B cell (primary cell): ENCODE measurements at regions not wholly inside any gene's neighbourhood (a gene's known extent, or its start where the extent isn't known, plus 50 kb on each side); places are given as distances from the start of the nearest gene placed in this dataset.

Experiments
- ATAC-seq: fragments of 200-7000 bp; cut with Tn5 transposase; one replicate; pipeline ENCODE4 v1.10.0; 2021; ENCODE audit warnings: low read depth, mild to moderate bottlenecking, moderate number of reproducible peaks, moderate library complexity
- CTCF ChIA-PET: fragments of 350-600 bp; sonication (Branson Sonifier 250); formaldehyde crosslinking; loops from one replicate; lab custom pipeline; 2021; ENCODE audit warnings: antibody characterized with exemption, inconsistent platforms; lab: Charles Lee
- POLR2A ChIA-PET: fragments of 350-600 bp; sonication (Branson Sonifier 250); formaldehyde crosslinking; loops from one replicate; lab custom pipeline; 2021; ENCODE audit warnings: antibody characterized with exemption; lab: Charles Lee
- DNase-seq: peaks from one replicate; pipeline ENCODE4 v3.0.0; 2013
- H2AFZ ChIP-seq: 2 replicates; pipeline ENCODE4 v1.6.1; 2012; ENCODE audit warnings: mild to moderate bottlenecking, low read depth, low read length; ENCODE audit not compliant: insufficient read depth, poor library complexity, severe bottlenecking
- H3K27ac ChIP-seq, 2 donors: 1 replicate in 1 of 2; 2 replicates in 1 of 2; pipeline ENCODE4 v1.5.1; 2012 to 2013; ENCODE audit warnings: low read length in 2 of 2, mild to moderate bottlenecking in 2 of 2, moderate library complexity in 1 of 2
- H3K27me3 ChIP-seq, 4 experiments: fragments of 200-600 bp in 1 of 4; sonication (generic) in 1 of 4; replicated peaks in 1 of 4; 1 replicate in 2 of 4; 2 replicates in 2 of 4; pipeline versions ENCODE4 v1.6.1 to v1.7.0; 2013 to 2016; ENCODE audit warnings: low read length in 3 of 4, mild to moderate bottlenecking in 2 of 4, mixed read lengths in 1 of 4, moderate library complexity in 1 of 4; ENCODE audit not compliant: insufficient read depth in 4 of 4, control insufficient read depth in 3 of 4; ENCODE audit errors: control extremely low read depth in 1 of 4
- H3K36me3 ChIP-seq, 2 experiments: replicated peaks in 1 of 2; 1 replicate in 1 of 2; 2 replicates in 1 of 2; pipeline versions ENCODE4 v1.6.1 to v1.7.1; 2013; ENCODE audit warnings: low read length in 1 of 2; ENCODE audit not compliant: insufficient read depth in 2 of 2, control insufficient read depth in 1 of 2; ENCODE audit errors: control extremely low read depth in 1 of 2, extremely low read depth in 1 of 2
- H3K4me1 ChIP-seq, 2 donors: fragments of 200-600 bp in 1 of 2; sonication (generic) in 1 of 2; 1 replicate in 1 of 2; 2 replicates in 1 of 2; pipeline versions ENCODE4 v1.5.1 to v1.6.1; 2013 to 2017; ENCODE audit warnings: low read length in 2 of 2; ENCODE audit not compliant: control insufficient read depth in 2 of 2, insufficient read depth in 2 of 2
- H3K4me2 ChIP-seq: replicated peaks from 2 replicates; pipeline ENCODE3; 2012; ENCODE audit warnings: mild to moderate bottlenecking, low read depth, low read length; ENCODE audit not compliant: poor library complexity, severe bottlenecking
- H3K4me3 ChIP-seq, 5 experiments: fragments of 200-600 bp in 1 of 5; sonication (generic) in 1 of 5; 1 replicate in 3 of 5; 2 replicates in 2 of 5; pipeline versions ENCODE4 v1.5.1 to v1.7.0; 2011 to 2016; ENCODE audit warnings: low read length in 4 of 5, mild to moderate bottlenecking in 4 of 5, low read depth in 2 of 5, control low read depth in 1 of 5, moderate library complexity in 1 of 5; ENCODE audit not compliant: insufficient read depth in 1 of 5; ENCODE audit errors: control extremely low read depth in 1 of 5, extremely low read depth in 1 of 5
- H3K79me2 ChIP-seq: fragments of 200-600 bp; sonication (generic); one replicate; pipeline ENCODE4 v1.6.0; 2016; ENCODE audit warnings: low read length; ENCODE audit not compliant: control insufficient read depth, insufficient read depth
- H3K9ac ChIP-seq: fragments of 200-600 bp; sonication (generic); 2 replicates; pipeline ENCODE4 v1.6.1; 2017; ENCODE audit warnings: mild to moderate bottlenecking, low read length, moderate library complexity
- H3K9me3 ChIP-seq, 3 donors: one replicate each; pipeline versions ENCODE4 v1.6.1 to v1.7.1; 2013; ENCODE audit warnings: low read length in 2 of 3; ENCODE audit not compliant: control insufficient read depth in 2 of 3, insufficient read depth in 1 of 3; ENCODE audit errors: control extremely low read depth in 1 of 3
- H4K20me1 ChIP-seq: 2 replicates; pipeline ENCODE4 v1.6.0; 2012; ENCODE audit warnings: mild to moderate bottlenecking, low read length; ENCODE audit not compliant: insufficient read depth, control insufficient read depth, poor library complexity, severe bottlenecking
- H3K27ac Mint-ChIP-seq: one replicate; pipeline ENCODE4 v1.8.0; 2021; ENCODE audit warnings: mixed read lengths
- H3K27me3 Mint-ChIP-seq: one replicate; pipeline ENCODE4 v1.8.0; 2021; ENCODE audit warnings: mixed read lengths
- H3K4me1 Mint-ChIP-seq: one replicate; pipeline ENCODE4 v1.8.0; 2021; ENCODE audit warnings: mixed read lengths
- H3K4me3 Mint-ChIP-seq: one replicate; pipeline ENCODE4 v1.8.0; 2021; ENCODE audit warnings: mixed read lengths
- H3K9me3 Mint-ChIP-seq: one replicate; pipeline ENCODE4 v1.8.0; 2022; ENCODE audit warnings: mixed read lengths; ENCODE audit not compliant: insufficient read depth
- EZH2 ChIP-seq: IDR thresholded peaks from 2 replicates; pipeline ENCODE4 v1.6.1; 2012; ENCODE audit warnings: borderline replicate concordance, low read depth, mild to moderate bottlenecking, moderate library complexity, low read length; ENCODE audit not compliant: insufficient read depth, poor library complexity, severe bottlenecking
- WGBS: methylation state at CpG from one replicate; pipeline ENCODE4 v1.1.5; 2013; ENCODE audit warnings: missing lambda C conversion rate; ENCODE audit not compliant: insufficient coverage; 5-methylcytosine and 5-hydroxymethylcytosine counted together
- intact Hi-C: fragments of 100-400 bp; cut with micrococcal nuclease; formaldehyde crosslinking; loops from one replicate; pipeline ENCODE4 v1.10.0; 2022
- TF ChIP-seq, protein P1 (sequence below): fragments of 200-600 bp; IDR thresholded peaks from one replicate; pipeline ENCODE4 v1.8.0; 2022; ENCODE audit warnings: antibody characterized with exemption, mild to moderate bottlenecking

DNA sequence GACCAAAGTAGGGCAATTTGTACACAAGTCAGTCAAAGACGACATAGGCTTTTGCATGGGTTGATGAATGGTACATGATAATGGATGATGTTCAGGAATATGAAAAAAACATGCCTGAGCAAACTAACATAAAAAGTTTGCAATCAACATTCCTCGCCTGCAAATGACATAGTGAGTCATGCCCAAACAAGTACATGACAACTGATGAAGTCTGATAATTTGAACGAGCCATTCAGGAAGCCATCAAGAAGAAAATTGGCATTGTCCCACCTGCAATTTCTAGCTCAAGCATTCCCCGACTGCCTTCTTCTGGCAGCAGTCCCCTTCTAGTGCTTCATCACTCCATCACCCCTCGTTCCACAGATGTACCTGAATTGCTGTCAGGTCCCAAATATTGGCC is 118.4 kb upstream of the NR5A2 start:
- 74% methylated on average over 4 of the region's 5 CpGs for WGBS
- Histone ChIP-seq H3K4me2 (no peak overlapping the region), H3K27me3 (no peaks in the 10 kb centered on the region), H3K4me3 (no peak overlapping the region), H3K79me2 (no peaks in the 10 kb centered on the region), H3K27ac (no peak overlapping the region), H3K9ac (no peak overlapping the region), H2AFZ (no peak overlapping the region), H3K36me3 (no peaks in the 10 kb centered on the region), H4K20me1 (no peaks in the 10 kb centered on the region), H3K9me3 (no peaks in the 10 kb centered on the region), H3K4me1 (no peaks in the 10 kb centered on the region)
- intact Hi-C loops = no loop called here
- Mint-ChIP-seq H3K27me3 (peaks cover 11% of the 10 kb centered on the region), H3K27ac (no peak overlapping the region), H3K4me3 (no peak overlapping the region), H3K4me1 (no peaks in the 10 kb centered on the region), H3K9me3 (no peaks in the 10 kb centered on the region)
- no peak for ATAC-seq
- no peak for DNase-seq
- CTCF ChIA-PET = no interaction called here
- POLR2A ChIA-PET = no interaction called here
- TF ChIP-seq EZH2 = no peak
- TF ChIP-seq, protein P1, sequence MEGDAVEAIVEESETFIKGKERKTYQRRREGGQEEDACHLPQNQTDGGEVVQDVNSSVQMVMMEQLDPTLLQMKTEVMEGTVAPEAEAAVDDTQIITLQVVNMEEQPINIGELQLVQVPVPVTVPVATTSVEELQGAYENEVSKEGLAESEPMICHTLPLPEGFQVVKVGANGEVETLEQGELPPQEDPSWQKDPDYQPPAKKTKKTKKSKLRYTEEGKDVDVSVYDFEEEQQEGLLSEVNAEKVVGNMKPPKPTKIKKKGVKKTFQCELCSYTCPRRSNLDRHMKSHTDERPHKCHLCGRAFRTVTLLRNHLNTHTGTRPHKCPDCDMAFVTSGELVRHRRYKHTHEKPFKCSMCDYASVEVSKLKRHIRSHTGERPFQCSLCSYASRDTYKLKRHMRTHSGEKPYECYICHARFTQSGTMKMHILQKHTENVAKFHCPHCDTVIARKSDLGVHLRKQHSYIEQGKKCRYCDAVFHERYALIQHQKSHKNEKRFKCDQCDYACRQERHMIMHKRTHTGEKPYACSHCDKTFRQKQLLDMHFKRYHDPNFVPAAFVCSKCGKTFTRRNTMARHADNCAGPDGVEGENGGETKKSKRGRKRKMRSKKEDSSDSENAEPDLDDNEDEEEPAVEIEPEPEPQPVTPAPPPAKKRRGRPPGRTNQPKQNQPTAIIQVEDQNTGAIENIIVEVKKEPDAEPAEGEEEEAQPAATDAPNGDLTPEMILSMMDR = no peak

DNA sequence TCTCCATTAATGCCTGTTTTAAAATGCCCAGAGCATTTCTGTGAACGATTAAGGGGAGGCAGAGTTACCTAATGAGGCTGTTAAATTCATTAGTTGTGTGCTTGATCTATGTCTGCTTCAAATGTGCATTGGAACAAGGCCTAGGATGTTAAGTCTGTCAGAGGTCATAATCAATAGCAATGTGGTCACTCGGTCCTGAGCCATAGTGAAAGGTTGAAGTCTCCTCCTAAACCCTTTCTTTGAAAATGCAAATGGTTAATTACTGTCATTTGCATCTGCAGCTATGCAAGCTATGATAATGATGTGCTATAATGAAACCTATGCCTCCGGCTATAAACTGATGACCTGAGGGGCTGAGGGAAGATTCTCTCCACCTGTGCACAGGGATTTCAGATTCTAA is 114.2 kb upstream of the NR5A2 start:
- H3K27me3 ChIP-seq = no peaks in the 10 kb centered on the region
- CTCF ChIA-PET = interaction anchor here (0.7 kb wide), 1 partner anchor 599 kb away, joined by 3 read pairs; no protein-coding TSS in a partner anchor
- H3K27ac Mint-ChIP-seq = no peak overlapping the region

More for the DNA sequence above, 114.2 kb upstream of the NR5A2 start:
- WGBS = 80% methylated on average over 2 of the region's 3 CpGs
- Histone ChIP-seq H3K4me1 (no peaks in the 10 kb centered on the region), H2AFZ (no peak overlapping the region), H3K79me2 (no peaks in the 10 kb centered on the region), H3K9me3 (no peaks in the 10 kb centered on the region), H3K4me2 (no peak overlapping the region), H3K4me3 (no peak overlapping the region), H3K27ac (no peak overlapping the region), H3K9ac (no peak overlapping the region), H3K36me3 (no peaks in the 10 kb centered on the region), H4K20me1 (no peaks in the 10 kb centered on the region)
- Mint-ChIP-seq H3K27me3 (peaks cover 13% of the 10 kb centered on the region), H3K4me3 (no peak overlapping the region), H3K4me1 (no peaks in the 10 kb centered on the region), H3K9me3 (no peaks in the 10 kb centered on the region)
- no peak for TF ChIP-seq EZH2
- TF ChIP-seq, protein P1 = no peak
- DNase-seq (no peak), ATAC-seq (no peak)
- intact Hi-C loops = no loop called here
- POLR2A ChIA-PET = no interaction called here
